GM19467 (cell line): ENCODE measurements at regions not wholly inside any gene's neighbourhood (a gene's known extent, or its start where the extent isn't known, plus 50 kb on each side); places are given as distances from the start of the nearest gene placed in this dataset.
"Not testable (repeated sequence)": the region's sequence is repeated elsewhere in the genome, so short reads cannot be mapped to it uniquely, and the experiment has no call there.

Experiments
- ATAC-seq: cut with Tn5 transposase; IDR thresholded peaks from one replicate; pipeline ENCODE4 v1.9.1; 2021; ENCODE audit warnings: mild to moderate bottlenecking, moderate library complexity; ENCODE audit not compliant: unreplicated experiment

GRCh38 chr21:14058566-14058965, 152.2 kb downstream of the LIPI start:
- ATAC-seq, result no peak

- not testable (repeated sequence) for ATAC-seq
These were observed 152.8 kb downstream of the LIPI start for GRCh38 chr21:14057841-14058481.

GRCh38 chr21:14057313-14057712, 153.4 kb downstream of the LIPI start:
- ATAC-seq, result no peak

- no peak for ATAC-seq
These were observed 154.0 kb downstream of the LIPI start for GRCh38 chr21:14056771-14057191.

GRCh38 chr21:14055746-14056515, 154.8 kb downstream of the LIPI start:
- not testable (repeated sequence) for ATAC-seq

- ATAC-seq, result no peak
These were observed 156.1 kb downstream of the LIPI start for GRCh38 chr21:14054682-14055081.

GRCh38 chr21:14050121-14050520, 160.6 kb downstream of the LIPI start:
- no peak for ATAC-seq

- ATAC-seq, result no peak
These were observed 164.4 kb downstream of the LIPI start for GRCh38 chr21:14046401-14046800.

GRCh38 chr21:14040386-14040785, 170.4 kb downstream of the LIPI start:
- ATAC-seq, result no peak

GRCh38 chr21:14028619-14029018, 182.1 kb downstream of the LIPI start:
- ATAC-seq, result not testable (repeated sequence)

GRCh38 chr21:14027235-14027869, 183.4 kb downstream of the LIPI start:
- ATAC-seq, result peak; percentile 100

GRCh38 chr21:14020108-14020507, 190.6 kb downstream of the LIPI start:
- ATAC-seq, result not testable (repeated sequence)

- not testable (repeated sequence) for ATAC-seq
These were observed 194.9 kb downstream of the LIPI start for GRCh38 chr21:14015841-14016240.

GRCh38 chr21:14013623-14014498, 196.9 kb downstream of the LIPI start:
- ATAC-seq, result not testable (repeated sequence)

GRCh38 chr21:14013056-14013603, 197.6 kb downstream of the LIPI start:
- no peak for ATAC-seq

- ATAC-seq, result no peak
These were observed 198.3 kb downstream of the LIPI start for GRCh38 chr21:14012409-14012808.

GRCh38 chr21:14011751-14012150, 199.0 kb downstream of the LIPI start:
- ATAC-seq, result not testable (repeated sequence)

- ATAC-seq, result not testable (repeated sequence)
These were observed 199.6 kb downstream of the LIPI start for GRCh38 chr21:14011149-14011548.

GRCh38 chr21:14010729-14011128, 200.0 kb downstream of the LIPI start:
- ATAC-seq, result no peak

GRCh38 chr21:14009990-14010389, 200.8 kb downstream of the LIPI start:
- not testable (repeated sequence) for ATAC-seq
